ENCODE measurements at regions not wholly inside any gene's neighbourhood (a gene's known extent, or its start where the extent isn't known, plus 50 kb on each side); places are given as distances from the start of the nearest gene placed in this dataset.

GRCh38 chr4:11487868-11488544 is 59.3 kb upstream of the HS3ST1 start:
- no peaks in the 10 kb centered on the region for H3K27me3 ChIP-seq (ENCODE audit: insufficient read depth, low read length)

GRCh38 chr4:11487139-11487538 is 58.4 kb upstream of the HS3ST1 start:
- Histone ChIP-seq H3K4me3 (ENCODE audit: low read length) (no peak overlapping the region), H3K36me3 (ENCODE audit: insufficient read depth, low read length) (no peaks in the 10 kb centered on the region), H3K27me3 (ENCODE audit: insufficient read depth, low read length) (no peaks in the 10 kb centered on the region), H3K9ac (ENCODE audit: low read depth, low read length) (no peak overlapping the region), H3K9me3 (ENCODE audit: insufficient read depth, low read depth, low read length) (no peaks in the 10 kb centered on the region), H3K27ac (ENCODE audit: low read depth, low read length) (no peak overlapping the region), H3K4me1 (ENCODE audit: insufficient read depth, low read length) (no peaks in the 10 kb centered on the region)

More at GRCh38 chr4:11487868-11488544, 59.3 kb upstream of the HS3ST1 start:
- H3K27ac ChIP-seq (ENCODE audit: low read depth, low read length) = no peak overlapping the region
- H3K36me3 ChIP-seq (ENCODE audit: insufficient read depth, low read length) = no peaks in the 10 kb centered on the region
- H3K9me3 ChIP-seq (ENCODE audit: insufficient read depth, low read depth, low read length) = no peaks in the 10 kb centered on the region
- no peak overlapping the region for H3K4me3 ChIP-seq (ENCODE audit: low read length)
- WGBS = 94% methylated on average over 3 of the region's 3 CpGs
- no peak overlapping the region for H3K9ac ChIP-seq (ENCODE audit: low read depth, low read length)
- no peaks in the 10 kb centered on the region for H3K4me1 ChIP-seq (ENCODE audit: insufficient read depth, low read length)

- WGBS = 88% methylated on average over 2 of the region's 2 CpGs
- no peak overlapping the region for H3K9ac ChIP-seq (ENCODE audit: low read depth, low read length)
- no peak overlapping the region for H3K27ac ChIP-seq (ENCODE audit: low read depth, low read length)
- no peaks in the 10 kb centered on the region for H3K4me1 ChIP-seq (ENCODE audit: insufficient read depth, low read length)
- H3K9me3 ChIP-seq (ENCODE audit: insufficient read depth, low read depth, low read length) = no peaks in the 10 kb centered on the region
- H3K36me3 ChIP-seq (ENCODE audit: insufficient read depth, low read length) = no peaks in the 10 kb centered on the region
- H3K4me3 ChIP-seq (ENCODE audit: low read length) = no peak overlapping the region
- H3K27me3 ChIP-seq (ENCODE audit: insufficient read depth, low read length) = no peaks in the 10 kb centered on the region
These were observed 57.2 kb upstream of the HS3ST1 start for GRCh38 chr4:11485926-11486325.

- WGBS = 100% methylated on average over 1 of the region's 1 CpG
- Histone ChIP-seq H3K4me1 (ENCODE audit: insufficient read depth, low read length) (no peaks in the 10 kb centered on the region), H3K27ac (ENCODE audit: low read depth, low read length) (no peak overlapping the region), H3K9me3 (ENCODE audit: insufficient read depth, low read depth, low read length) (no peaks in the 10 kb centered on the region), H3K36me3 (ENCODE audit: insufficient read depth, low read length) (no peaks in the 10 kb centered on the region), H3K27me3 (ENCODE audit: insufficient read depth, low read length) (no peaks in the 10 kb centered on the region), H3K9ac (ENCODE audit: low read depth, low read length) (no peak overlapping the region), H3K4me3 (ENCODE audit: low read length) (no peak overlapping the region)
These were observed 55.8 kb upstream of the HS3ST1 start for GRCh38 chr4:11484531-11484930.

- Histone ChIP-seq H3K27ac (ENCODE audit: low read depth, low read length) (no peak overlapping the region), H3K9me3 (ENCODE audit: insufficient read depth, low read depth, low read length) (no peaks in the 10 kb centered on the region), H3K27me3 (ENCODE audit: insufficient read depth, low read length) (no peaks in the 10 kb centered on the region), H3K4me1 (ENCODE audit: insufficient read depth, low read length) (no peaks in the 10 kb centered on the region), H3K4me3 (ENCODE audit: low read length) (no peak overlapping the region), H3K9ac (ENCODE audit: low read depth, low read length) (no peak overlapping the region), H3K36me3 (ENCODE audit: insufficient read depth, low read length) (no peaks in the 10 kb centered on the region)
- 100% methylated on average over 1 of the region's 3 CpGs for WGBS
These were observed 54.4 kb upstream of the HS3ST1 start for GRCh38 chr4:11483046-11483445.

- H3K4me1 ChIP-seq (ENCODE audit: insufficient read depth, low read length) = no peaks in the 10 kb centered on the region
- no peaks in the 10 kb centered on the region for H3K9me3 ChIP-seq (ENCODE audit: insufficient read depth, low read depth, low read length)
- H3K9ac ChIP-seq (ENCODE audit: low read depth, low read length) = no peak overlapping the region
- no peak overlapping the region for H3K4me3 ChIP-seq (ENCODE audit: low read length)
- 87% methylated on average over 2 of the region's 2 CpGs for WGBS
- no peaks in the 10 kb centered on the region for H3K27me3 ChIP-seq (ENCODE audit: insufficient read depth, low read length)
- H3K27ac ChIP-seq (ENCODE audit: low read depth, low read length) = no peak overlapping the region
- H3K36me3 ChIP-seq (ENCODE audit: insufficient read depth, low read length) = no peaks in the 10 kb centered on the region
These were observed 52.0 kb upstream of the HS3ST1 start for GRCh38 chr4:11480683-11481082.
